ENCODE measurements at regions not wholly inside any gene's neighbourhood (a gene's known extent, or its start where the extent isn't known, plus 50 kb on each side); places are given as distances from the start of the nearest gene placed in this dataset.

DNA sequence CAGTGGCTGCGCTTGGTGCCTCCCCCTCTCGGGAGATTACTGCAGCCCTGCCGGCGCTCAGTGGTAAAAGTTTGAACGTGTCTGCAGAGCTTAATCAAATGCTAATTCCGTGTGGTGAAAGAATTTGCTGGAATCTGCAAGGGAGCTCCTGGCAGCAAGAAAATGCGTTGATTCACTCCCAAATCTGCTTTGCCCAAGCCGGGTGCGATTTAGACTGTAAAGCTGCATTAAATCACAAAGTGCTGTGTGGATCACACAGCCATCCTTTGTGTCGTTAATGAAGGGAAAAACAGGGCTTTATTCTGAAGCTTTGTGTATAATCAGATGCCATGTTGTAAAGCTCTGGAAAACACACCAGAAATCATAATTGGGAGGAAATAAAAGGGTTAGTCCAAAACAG, 444.1 kb downstream of the BCOR start:
- no peak for DNase-seq

DNA sequence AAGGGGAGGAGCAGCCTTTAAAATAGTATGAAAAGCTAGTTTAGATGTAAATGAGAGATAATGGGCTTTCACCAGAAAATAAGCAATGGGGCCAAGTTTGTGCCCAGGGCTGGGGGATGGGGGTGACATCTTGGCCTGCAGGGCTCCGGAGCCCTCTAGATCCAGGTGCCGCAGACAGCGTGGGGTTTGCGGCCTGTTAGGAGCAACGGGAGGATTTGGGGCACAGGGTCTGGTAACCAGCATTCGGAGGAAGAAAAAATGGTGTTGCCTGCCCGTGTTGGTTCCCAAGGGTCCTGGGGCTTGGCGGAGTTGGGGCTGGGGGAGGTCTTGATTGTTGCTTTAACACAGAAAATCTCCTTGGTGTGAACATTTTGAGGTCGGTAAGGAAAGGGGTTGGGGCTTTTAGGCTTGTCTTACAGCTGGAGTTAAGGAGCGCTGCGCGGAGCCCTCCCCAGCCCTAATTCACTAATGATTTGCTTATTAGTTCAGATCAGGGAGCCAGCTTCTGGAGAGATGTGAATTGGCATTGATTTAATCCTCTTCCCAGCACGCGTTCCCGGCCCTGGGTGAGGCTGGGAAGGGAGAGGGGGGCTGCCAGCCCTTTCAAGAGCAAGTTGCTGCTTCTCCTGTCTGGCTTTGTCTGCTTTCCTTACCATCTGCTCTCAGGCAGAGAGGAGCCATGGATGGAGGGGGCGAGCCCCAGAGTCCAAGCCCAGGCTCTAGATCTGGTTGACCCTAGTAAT, 443.4 kb downstream of the BCOR start:
- no peak for DNase-seq

DNA sequence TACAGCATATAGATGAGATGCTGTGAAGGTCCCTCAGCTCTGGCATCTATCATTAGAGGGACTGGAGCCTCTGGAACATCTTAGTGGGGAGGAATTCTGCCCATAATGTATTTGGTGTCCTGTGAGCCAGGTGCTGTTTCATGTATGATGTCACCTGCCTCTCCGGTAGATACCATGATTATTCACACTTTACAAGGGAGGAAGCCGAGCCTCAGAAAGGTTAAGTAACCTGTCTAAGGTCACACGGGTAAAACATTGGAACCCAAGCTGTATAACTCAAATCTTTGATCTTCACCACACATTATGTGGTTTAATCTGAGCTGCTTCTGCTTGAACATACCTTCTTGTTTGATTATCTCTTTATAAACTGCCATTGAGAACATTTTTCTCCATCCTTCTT, 442.8 kb downstream of the BCOR start:
- DNase-seq, result no peak

DNA sequence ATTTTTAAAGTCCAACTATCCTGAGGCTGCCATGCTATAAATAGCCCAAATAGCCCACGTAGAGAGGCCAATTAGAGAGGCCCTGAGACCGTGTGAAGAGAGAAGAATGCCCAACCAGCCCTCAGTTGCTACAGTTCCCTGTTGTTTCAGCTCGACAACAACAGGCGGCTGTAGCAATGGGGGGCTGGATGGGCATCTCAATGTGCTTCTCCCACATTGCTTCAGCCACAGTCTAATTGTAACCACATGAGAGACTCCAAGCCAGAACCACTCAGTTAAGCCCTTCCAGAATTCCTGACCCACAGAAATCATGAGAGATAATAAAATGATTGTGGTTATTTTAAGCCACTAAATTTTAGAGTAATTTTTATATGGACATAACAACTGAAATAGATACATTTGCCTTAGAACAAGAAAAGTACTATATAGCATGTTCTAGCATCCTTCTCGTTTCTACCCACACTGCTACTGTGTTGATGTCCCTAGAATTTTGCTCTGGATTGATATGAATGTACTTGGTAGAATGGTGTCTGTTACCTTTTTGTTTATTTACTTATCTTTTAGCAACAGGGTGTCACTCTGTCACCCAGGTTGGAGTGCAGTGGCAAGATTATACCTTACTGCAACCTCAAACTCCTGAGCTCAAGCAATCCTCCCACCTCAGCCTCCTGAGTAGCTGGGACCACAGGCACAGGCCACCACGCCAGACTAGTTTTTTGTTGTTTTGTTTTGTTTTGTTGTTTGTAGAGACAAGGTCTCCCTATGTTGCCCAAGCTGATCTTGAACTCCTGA, 436.4 kb downstream of the BCOR start:
- no peak for DNase-seq

DNA sequence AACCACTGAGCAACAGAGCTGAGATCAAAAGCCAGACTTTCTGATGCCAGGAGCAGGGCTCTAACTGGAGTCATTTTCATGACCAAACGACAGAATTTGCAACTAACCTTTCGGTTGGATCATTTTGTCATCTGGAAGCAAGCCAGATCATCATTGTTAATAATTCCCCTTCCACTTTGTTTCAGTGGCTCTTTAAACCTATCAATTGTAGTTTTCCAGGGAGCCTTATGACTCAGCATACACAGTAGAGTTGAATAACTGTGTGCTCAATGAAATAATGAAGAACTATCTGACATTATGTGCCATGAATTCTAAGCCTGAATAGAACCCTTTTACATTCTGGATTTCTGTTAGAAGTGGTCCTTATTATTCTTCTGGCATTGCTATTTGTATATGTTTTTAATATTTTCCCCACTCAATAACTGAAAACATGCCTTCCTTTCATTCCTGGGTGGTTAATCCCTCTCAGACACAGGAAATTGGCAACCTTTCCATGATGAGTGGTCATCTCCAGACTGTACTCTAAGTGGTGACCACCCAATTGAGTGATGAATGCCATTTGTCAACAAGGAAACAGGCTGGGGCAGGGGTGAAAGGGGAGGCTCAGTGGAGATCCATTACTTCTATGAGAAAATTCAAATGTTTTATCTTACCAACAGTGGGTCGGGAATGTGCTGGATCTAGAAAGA, 431.8 kb downstream of the BCOR start:
- no peak for DNase-seq

DNA sequence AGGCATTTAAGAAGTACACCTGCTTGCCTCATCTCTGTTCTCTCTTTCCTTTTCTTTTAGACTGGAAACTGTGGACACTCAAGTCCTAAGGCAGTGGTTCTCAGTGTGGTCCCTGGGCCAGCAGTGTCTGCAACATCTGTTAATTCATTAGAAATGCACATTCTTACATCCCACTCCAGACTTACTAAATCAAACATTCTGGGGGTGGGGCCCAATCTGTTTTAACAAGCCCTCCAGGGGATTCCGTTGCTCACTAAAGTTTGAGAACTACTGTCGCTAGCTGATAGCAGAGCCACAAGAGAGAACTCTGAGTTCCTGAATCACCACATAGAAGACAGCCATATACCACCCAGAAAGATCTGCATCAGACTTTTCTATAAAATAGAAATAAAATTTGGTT, 430.6 kb downstream of the BCOR start:
- DNase-seq, result no peak

DNA sequence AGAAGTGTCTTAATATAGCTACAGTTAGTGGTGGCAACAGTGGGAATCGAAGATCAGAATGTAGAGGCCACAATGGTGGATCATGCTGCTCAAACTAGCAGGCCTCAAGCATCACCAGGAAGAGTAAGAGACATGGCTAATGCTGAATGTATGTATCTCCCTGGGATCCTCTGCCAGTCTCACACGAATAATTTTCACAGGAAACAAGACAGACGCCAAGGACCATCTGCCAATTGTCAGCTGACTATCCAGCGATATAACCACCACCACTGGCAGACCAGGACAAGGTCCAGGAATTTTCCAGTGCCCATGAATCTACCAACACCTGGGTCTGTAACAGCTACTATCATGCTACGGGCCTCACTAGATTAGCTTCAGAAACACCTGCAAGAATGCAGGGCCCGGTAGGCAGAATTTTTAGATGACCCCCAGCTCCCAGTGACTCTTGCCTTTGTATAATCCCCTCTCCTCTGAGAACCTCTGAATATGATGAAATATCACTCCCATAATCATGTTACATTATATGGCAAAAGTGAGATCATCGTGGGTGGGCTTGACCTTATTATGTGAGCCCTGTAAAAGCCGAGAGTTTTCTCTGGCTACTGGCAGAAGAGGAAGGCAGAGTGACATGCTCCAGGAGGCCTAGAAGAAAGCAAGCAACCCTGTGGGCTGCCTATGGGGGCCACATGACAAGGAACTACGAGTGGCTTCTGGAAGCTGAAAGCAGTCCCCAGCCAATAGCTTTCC, 429.8 kb downstream of the BCOR start:
- DNase-seq, result no peak

DNA sequence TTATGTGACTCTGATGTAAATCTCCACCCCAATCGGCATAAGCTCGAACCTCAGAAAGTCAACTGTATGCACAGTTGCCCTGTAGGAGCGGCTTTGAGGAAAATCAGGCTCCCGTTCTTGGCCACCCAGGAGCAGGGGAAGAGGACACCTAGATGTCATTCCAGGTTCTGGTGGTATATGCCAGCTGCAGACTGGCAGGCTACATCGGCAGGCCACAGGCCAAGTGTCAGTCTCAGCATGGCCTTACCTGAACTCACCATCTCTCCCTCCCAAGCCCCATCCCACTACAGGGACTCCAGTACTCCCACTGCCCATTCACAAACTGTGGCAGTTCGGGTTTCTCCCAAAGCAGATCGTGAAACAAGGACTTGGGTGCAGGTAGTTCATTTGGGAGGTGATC, 428.1 kb downstream of the BCOR start:
- DNase-seq, result no peak

DNA sequence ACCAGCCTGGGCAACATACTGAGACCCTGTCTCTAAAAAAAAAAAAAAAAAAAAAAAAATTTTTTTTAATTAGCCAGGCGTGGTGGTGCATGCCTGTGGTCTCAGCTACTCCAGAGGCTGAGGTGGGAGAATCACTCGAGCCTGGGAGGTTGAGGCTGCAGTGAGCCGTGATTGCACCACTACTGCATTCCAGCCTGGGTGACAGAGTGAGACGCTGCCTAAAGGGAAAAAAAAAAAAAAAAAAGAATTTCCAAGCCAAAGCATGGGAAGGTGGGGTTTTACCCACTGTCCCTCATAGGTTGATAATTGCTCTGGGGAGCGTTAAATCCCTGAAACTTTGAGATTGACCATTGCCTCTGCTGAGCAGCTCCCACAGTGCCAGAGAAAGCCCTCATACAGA, 427.5 kb downstream of the BCOR start:
- DNase-seq, result no peak

DNA sequence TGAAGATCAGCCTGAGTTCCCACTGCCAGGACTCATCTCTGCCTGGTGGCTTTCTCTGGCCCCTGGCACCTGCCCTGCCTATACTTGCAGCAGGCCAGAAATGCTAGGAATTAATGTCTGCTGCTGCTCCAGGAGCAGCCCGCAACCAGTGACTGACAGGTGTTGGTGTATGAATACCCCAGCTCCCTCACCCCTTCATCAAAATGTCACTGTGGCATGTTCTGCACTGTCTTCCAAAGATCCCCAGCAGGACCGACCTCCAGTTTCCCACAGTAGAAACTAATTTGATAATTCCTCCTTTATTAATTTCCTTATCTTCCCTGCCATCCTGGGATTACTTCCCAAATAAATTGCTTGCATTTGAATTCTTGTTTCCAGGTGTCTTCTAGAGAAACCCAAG, 425.4 kb downstream of the BCOR start:
- DNase-seq, result no peak

DNA sequence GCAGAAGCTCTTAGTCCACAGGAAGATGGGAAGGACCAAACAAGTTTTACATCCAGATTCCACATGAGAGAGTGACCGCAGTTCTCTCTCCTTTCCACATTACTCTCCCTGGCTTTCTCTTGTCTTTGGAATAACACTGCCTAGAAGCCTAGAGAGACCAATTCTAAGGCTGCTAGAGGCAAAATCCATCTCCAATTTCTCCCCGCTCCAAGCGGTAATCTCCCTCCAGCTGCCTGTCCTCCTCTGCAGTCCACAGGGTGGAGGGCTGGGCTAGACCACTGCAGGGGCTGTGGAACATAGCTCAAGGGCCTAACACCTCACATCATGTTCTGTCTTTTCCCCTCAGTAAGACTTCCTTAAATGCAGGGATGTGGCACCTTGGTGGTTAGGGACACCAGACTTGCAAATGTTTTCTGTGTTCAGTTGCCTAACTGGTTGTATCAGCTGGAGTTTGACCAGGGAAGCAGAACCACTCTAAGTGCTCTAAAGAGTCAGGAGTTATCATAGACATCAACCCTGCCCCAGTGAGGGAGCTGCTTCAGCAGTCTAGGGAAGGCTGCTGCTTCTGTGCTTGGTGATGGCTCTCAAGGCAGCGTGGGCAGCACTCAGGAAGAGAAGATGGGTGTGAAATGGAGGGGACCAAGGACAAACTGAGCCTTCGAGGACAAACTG, 423.1 kb downstream of the BCOR start:
- DNase-seq, result no peak

DNA sequence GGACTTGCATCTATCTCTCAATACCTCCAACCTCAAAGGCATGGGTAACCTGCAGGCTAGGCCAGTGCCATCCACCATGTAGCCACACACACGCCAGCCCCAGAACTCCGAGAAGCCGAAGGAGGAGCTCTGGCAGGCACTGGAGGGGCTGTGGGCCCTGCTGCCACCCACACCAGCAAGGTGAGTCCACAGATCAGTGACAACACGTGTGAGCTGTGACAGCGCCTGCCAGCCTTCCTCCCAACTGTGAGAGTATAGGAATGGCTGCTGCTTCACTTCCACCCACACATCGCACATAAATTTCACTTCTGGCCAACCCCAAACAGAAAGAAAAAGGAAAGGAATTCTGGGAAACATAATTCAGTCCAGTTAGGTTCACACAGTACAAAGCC, 422.6 kb downstream of the BCOR start:
- DNase-seq, result no peak

DNA sequence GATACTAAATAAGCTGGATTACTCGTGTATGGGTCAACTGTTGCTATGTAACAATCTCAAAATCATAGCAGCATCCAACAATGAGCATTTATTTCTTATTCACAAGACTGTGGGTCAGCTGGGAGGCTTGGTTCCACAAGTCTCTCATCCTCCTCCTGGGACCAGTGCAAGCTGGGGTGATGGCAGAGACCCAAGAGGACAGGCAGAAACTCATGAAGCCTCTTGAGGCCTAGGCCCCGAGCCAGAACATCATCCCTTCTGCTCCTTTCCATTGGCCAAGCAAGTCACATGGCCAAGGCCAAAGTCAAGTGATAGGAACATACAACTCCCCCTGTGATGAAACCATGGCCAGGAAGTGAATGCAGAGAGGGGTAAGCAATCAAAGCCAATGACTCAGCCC, 422.1 kb downstream of the BCOR start:
- no peak for DNase-seq

DNA sequence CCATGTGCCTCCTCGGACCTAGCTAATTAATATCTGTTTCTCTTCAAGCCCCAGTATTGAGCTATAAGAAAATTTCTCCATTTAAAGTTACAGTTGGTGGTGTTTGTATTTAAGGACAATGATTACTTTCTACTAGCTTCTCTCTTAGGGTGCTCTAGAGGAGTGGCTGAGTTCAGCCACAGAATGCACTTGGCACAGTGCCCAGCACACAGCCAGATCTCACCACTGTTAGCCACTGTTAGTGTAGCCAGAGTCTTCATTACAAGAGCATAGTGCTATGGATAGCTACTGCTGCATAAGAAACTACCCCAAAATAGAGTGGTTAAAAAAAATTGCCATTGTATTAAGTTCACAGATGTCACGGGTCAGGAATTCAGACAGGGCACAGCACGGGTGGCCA, 421.3 kb downstream of the BCOR start:
- DNase-seq, result no peak

DNA sequence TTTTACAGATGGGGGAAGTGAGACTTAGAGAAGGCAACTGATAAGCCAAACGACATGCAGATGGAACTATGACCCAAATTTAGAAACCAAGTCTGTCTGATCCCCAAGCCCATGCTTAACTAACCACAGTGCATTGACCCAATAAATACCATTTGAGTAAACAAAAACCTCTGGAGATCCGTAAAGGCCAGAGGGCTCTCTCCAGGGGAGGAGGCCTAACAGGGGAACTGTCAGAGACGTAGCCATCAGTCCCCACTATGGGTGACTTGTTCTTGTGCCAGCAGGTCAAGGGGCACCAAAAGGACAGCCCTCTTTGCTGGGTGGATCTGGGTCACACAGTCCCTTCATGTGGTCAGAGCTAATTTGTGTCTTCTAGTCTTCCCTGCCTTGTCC, 420.2 kb downstream of the BCOR start:
- no peak for DNase-seq

DNA sequence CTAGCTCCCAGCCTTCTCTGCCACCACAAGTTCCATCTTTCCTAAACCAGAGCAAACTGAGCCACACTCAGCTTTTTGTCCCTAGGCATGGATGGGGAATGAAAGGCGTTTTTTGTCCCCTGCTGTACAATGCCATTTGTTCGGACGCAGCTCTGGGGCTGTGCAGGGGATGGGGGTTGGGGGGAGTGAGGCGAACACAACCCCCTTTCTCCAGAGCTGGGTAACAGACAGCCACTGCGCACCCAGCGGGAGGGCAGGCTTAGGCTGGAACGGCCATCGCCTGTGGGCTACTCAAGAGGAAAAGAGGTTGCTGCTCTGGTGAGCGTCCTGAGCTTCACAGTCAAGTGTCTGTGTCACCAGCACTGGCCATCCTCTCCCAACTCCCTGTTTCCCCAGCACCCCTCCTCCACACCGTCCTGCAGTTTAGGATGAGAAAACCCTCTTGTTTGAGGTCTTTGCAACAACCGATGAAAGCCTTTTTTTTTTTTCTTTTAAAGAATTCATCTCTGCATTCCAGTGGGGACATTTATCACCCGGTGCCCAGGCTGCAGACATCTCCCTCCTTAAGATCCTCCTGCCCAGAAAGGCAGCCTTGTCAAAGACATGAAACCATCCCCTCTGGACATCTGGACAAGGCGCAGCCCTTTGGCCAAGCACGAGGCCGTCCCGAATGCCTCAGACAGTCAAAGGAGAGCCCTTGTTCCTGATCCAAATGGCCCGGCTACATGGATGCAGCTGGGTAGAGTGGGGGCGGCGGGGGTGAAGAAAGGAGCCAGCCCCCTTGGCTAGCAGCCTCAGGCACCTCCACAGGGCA, 419.6 kb downstream of the BCOR start:
- no peak for DNase-seq

DNA sequence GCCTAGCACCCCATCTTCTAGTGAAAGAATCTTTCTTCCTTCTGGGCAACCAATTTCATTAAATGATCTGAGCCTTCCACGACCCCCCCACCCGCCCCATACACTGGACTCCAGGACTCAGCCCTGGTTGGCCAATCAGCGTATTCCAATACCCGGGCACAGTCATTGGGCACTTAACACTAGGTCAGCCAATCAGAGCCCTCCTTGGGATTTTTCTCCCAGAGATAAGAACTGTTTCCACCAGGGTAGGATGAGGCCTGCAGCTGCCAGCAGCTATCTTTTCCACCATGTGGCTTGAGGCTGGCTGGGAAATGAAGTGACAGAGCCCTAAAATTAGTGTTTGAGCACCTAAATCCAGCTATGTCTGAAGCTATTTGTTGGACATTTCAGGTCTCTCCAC, 418.8 kb downstream of the BCOR start:
- DNase-seq, result no peak

DNA sequence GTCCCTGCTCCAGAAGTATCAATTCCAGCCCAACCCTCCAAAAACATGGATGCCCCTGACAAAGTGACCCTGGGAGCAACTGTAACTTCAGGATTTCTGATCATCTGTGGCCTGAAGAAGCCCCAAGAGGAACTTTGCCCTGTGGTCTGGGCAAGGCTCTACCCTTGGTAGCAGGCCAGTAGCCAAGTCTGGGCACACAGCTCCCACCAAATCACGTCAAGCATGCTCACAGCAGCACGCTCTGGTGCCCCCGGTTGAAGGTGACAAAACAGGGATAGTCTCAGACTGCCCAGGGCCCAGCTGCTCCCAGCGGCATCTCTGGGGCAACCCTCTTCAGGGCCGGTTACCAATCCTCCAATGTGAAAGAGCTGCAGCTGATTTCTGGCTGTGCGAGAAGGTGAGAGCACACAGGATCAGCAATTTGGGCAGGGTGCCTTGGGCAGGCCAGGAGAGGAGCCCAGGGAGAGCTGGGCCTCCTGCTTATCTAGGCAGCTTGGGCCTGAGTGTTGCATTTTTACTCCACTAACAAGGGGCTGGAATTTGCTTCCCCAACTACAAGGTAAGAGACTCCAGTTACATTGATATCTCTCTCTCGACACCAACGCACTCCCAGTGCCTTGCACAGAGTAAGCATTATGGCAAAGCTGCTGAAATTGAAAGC, 418.1 kb downstream of the BCOR start:
- DNase-seq, result no peak

DNA sequence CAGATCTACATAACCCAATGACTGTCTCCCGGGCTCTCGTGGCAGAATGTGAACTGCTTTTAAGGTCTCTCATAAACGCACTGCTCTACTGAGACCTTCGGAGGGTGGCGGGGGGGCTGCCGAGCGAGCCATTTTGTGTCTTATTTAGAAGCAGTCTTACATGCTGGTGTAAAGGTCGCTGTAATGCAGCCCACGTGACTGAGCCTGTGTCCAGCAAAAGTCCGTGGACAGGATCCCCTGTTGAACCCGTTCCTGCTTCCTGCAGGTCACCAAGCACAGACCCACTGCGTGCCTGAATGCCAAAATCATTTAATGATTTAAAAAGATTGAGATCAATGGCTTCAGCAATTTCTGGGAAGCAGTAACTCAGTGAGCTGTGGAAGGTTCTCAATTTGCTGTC, 415.9 kb downstream of the BCOR start:
- no peak for DNase-seq

DNA sequence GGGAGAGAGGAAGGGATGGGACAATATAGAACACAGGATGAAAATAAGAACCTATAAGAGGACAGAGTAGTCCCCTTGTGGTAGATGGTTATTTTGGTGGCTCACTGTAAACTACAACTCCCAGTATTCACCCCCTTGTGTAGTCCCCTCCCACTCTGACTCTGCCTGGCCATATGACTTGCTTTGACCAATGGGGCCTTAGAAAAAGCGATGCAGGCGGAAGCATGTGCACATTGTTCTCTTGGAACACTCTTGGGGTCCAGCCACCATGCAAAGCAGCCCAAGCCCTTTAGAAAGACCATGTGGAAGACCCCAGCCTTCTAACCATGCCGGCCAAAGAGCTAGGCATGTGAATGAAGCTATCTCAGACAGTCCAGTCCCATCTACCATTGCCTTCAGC, 415.0 kb downstream of the BCOR start:
- DNase-seq, result no peak

DNA sequence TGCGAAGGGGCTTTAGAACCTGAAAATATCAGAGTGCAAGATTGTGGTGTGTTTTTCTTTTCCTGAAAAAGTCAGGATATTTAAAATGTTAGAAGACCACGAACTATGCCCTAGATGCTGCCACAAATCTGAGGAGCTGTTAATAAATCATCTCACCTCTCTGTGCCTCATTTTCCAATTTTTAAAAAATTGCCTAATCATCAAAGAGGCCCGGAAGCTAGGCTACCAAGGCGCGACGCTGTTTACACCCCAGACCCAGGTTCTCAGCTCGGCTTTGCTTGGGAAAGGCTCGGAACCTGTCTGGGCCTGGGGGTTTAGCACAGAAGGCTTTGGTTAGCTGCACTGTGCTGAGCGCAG, 409.6 kb downstream of the BCOR start:
- no peak for DNase-seq

Measured in activated CD4-positive, alpha-beta T cell treated with anti-CD3 and anti-CD28 coated beads for 48 hours (primary cell).